SIG-M5 (cell line): ENCODE measurements at regions not wholly inside any gene's neighbourhood (a gene's known extent, or its start where the extent isn't known, plus 50 kb on each side); places are given as distances from the start of the nearest gene placed in this dataset.
A peak's percentile ranks its signal among the peaks of the same experiment; 100 is the strongest.

Experiments used
- DNase-seq: peaks from one replicate; lab custom pipeline; 2025; lab: John Stamatoyannopoulos, UW

- no peak for DNase-seq
Measured at GRCh38 chr4:11483046-11483445, 54.4 kb upstream of the HS3ST1 start.

DNA sequence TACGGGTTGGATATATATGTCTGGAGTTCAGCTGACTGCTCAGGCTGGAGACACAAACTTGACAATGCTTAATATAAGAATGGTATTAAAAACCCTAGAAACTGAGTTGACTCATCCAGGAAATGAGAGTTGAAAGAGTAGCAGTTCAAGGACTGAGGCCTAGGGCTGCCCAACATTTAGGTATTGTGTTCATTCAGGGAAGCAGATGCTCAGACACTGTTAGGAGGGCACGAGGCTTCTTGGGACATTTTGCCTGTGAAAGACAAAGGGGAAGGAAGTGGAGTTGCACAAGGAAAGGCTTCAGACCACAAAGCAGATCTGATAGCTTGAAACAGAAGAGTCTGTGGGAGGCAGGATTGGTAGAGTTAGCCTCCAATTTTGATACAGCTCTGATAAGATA lies 52.0 kb upstream of the HS3ST1 start:
- DNase-seq: peak; percentile 86
